ENCODE measurements at regions not wholly inside any gene's neighbourhood (a gene's known extent, or its start where the extent isn't known, plus 50 kb on each side); places are given as distances from the start of the nearest gene placed in this dataset.

- DNase-seq (ENCODE audit: extremely low spot score, unreplicated experiment) = no peak
- no peak overlapping the region for H3K4me3 Mint-ChIP-seq (ENCODE audit: unreplicated experiment)
Measured at GRCh38 chr1:101653482-101653946, 343.2 kb downstream of the OLFM3 start.

GRCh38 chr1:101664726-101665125, 332.0 kb downstream of the OLFM3 start:
- DNase-seq (ENCODE audit: extremely low spot score, unreplicated experiment) = no peak
- peaks cover 18% of the 10 kb centered on the region for H3K9me3 Mint-ChIP-seq (ENCODE audit: unreplicated experiment)
- H3K4me1 Mint-ChIP-seq (ENCODE audit: unreplicated experiment) = no peaks in the 10 kb centered on the region
- TF ChIP-seq CTCF (IDR thresholded peaks at IDR 0.05) = no peak
- H3K4me3 Mint-ChIP-seq (ENCODE audit: unreplicated experiment) = no peak overlapping the region
- no peak overlapping the region for H3K27ac Mint-ChIP-seq (ENCODE audit: unreplicated experiment)
- no peaks in the 10 kb centered on the region for H3K27me3 Mint-ChIP-seq (ENCODE audit: unreplicated experiment)
- no peaks in the 10 kb centered on the region for H3K36me3 Mint-ChIP-seq (ENCODE audit: unreplicated experiment)

More at GRCh38 chr1:101653482-101653946, 343.2 kb downstream of the OLFM3 start:
- TF ChIP-seq CTCF (IDR thresholded peaks at IDR 0.05) = peak; percentile 32
- Mint-ChIP-seq H3K4me1 (ENCODE audit: unreplicated experiment) (no peaks in the 10 kb centered on the region), H3K36me3 (ENCODE audit: unreplicated experiment) (no peaks in the 10 kb centered on the region), H3K27me3 (ENCODE audit: unreplicated experiment) (no peaks in the 10 kb centered on the region), H3K27ac (ENCODE audit: unreplicated experiment) (no peak overlapping the region), H3K9me3 (ENCODE audit: unreplicated experiment) (peaks cover 11% of the 10 kb centered on the region)

- Mint-ChIP-seq H3K4me1 (ENCODE audit: unreplicated experiment) (no peaks in the 10 kb centered on the region), H3K4me3 (ENCODE audit: unreplicated experiment) (no peak overlapping the region), H3K27me3 (ENCODE audit: unreplicated experiment) (no peaks in the 10 kb centered on the region), H3K9me3 (ENCODE audit: unreplicated experiment) (peaks cover 3% of the 10 kb centered on the region), H3K27ac (ENCODE audit: unreplicated experiment) (no peak overlapping the region), H3K36me3 (ENCODE audit: unreplicated experiment) (no peaks in the 10 kb centered on the region)
- no peak for TF ChIP-seq CTCF (IDR thresholded peaks at IDR 0.05)
- no peak for DNase-seq (ENCODE audit: extremely low spot score, unreplicated experiment)
Measured at GRCh38 chr1:101667761-101668160, 329.0 kb downstream of the OLFM3 start.

- no peak for DNase-seq (ENCODE audit: extremely low spot score, unreplicated experiment)
Measured at GRCh38 chr1:101683136-101683535, 313.6 kb downstream of the OLFM3 start.

GRCh38 chr1:101683561-101683960, 313.2 kb downstream of the OLFM3 start:
- TF ChIP-seq CTCF (IDR thresholded peaks at IDR 0.05) = no peak
- no peaks in the 10 kb centered on the region for H3K9me3 Mint-ChIP-seq (ENCODE audit: unreplicated experiment)
- no peak overlapping the region for H3K27ac Mint-ChIP-seq (ENCODE audit: unreplicated experiment)
- no peak for DNase-seq (ENCODE audit: extremely low spot score, unreplicated experiment)
- H3K27me3 Mint-ChIP-seq (ENCODE audit: unreplicated experiment) = peaks cover 2% of the 10 kb centered on the region
- no peaks in the 10 kb centered on the region for H3K4me1 Mint-ChIP-seq (ENCODE audit: unreplicated experiment)
- H3K4me3 Mint-ChIP-seq (ENCODE audit: unreplicated experiment) = no peak overlapping the region
- H3K36me3 Mint-ChIP-seq (ENCODE audit: unreplicated experiment) = no peaks in the 10 kb centered on the region

More at GRCh38 chr1:101683136-101683535, 313.6 kb downstream of the OLFM3 start:
- no peak overlapping the region for H3K27ac Mint-ChIP-seq (ENCODE audit: unreplicated experiment)
- no peaks in the 10 kb centered on the region for H3K9me3 Mint-ChIP-seq (ENCODE audit: unreplicated experiment)
- H3K27me3 Mint-ChIP-seq (ENCODE audit: unreplicated experiment) = peaks cover 2% of the 10 kb centered on the region
- H3K36me3 Mint-ChIP-seq (ENCODE audit: unreplicated experiment) = no peaks in the 10 kb centered on the region
- TF ChIP-seq CTCF (IDR thresholded peaks at IDR 0.05) = no peak
- no peak overlapping the region for H3K4me3 Mint-ChIP-seq (ENCODE audit: unreplicated experiment)
- no peaks in the 10 kb centered on the region for H3K4me1 Mint-ChIP-seq (ENCODE audit: unreplicated experiment)

Data from osteocyte (in vitro differentiated cells).